Adrenal gland (tissue), 9 donors: ENCODE measurements at regions not wholly inside any gene's neighbourhood (a gene's known extent, or its start where the extent isn't known, plus 50 kb on each side); places are given as distances from the start of the nearest gene placed in this dataset.

Source experiments
- DNase-seq, 7 donors: peaks; one replicate each; pipeline ENCODE4 v3.0.0-alpha.2; 2019 to 2020
- H3K27ac ChIP-seq, 5 donors: fragments of 200-600 bp; sonication (generic) in 4 of 5; 1 replicate in 3 of 5; 2 replicates in 2 of 5; pipeline versions ENCODE4 v1.5.1 to v1.8.0; 2016 to 2020; ENCODE audit warnings: mild to moderate bottlenecking in 1 of 5
- H3K27me3 ChIP-seq: fragments of 200-600 bp; 2 replicates; pipeline ENCODE4 v1.8.0; 2021
- H3K36me3 ChIP-seq, 2 donors: fragments of 200-600 bp; replicated peaks in 1 of 2; 1 replicate in 1 of 2; 2 replicates in 1 of 2; pipeline versions ENCODE4 v1.5.1 to v1.8.0; 2018 to 2022
- H3K4me1 ChIP-seq, 2 donors: fragments of 200-600 bp; replicated peaks in 1 of 2; 1 replicate in 1 of 2; 2 replicates in 1 of 2; pipeline versions ENCODE4 v1.5.1 to v1.8.0; 2018 to 2021
- H3K4me3 ChIP-seq, 4 donors: fragments of 200-600 bp; sonication (generic) in 3 of 4; one replicate each; pipeline ENCODE4 v1.5.1; 2016 to 2018
- H3K9me3 ChIP-seq, 3 donors: fragments of 200-600 bp; sonication (generic) in 1 of 3; replicated peaks in 1 of 3; 1 replicate in 2 of 3; 2 replicates in 1 of 3; pipeline versions ENCODE4 v1.5.1 to v1.8.0; 2016 to 2021
- POLR2A ChIP-seq, 2 donors: fragments of 450-650 bp; IDR thresholded peaks; one replicate each; pipeline ENCODE4 v1.6.1; 2017; ENCODE audit warnings: antibody characterized with exemption in 2 of 2, mild to moderate bottlenecking in 2 of 2, moderate library complexity in 1 of 2
- WGBS, 4 donors: extraction: QIAGEN DNeasy Blood & Tissue Kit in 2 of 4; methylation state at CpG; one replicate each; pipeline versions ENCODE4 v1.1.5 to v1.1.7; 2013 to 2017; 5-methylcytosine and 5-hydroxymethylcytosine counted together
- intact Hi-C, 2 donors: fragments of 100-400 bp; cut with DNase I; formaldehyde crosslinking; loops; one replicate each; pipeline versions ENCODE4 v1.14.1 to v1.15.0; 2022 to 2023
- TF ChIP-seq, protein P1 (sequence below), 6 experiments: fragments of 450-650 bp in 4 of 6; fragments of 200-600 bp in 2 of 6; sonication (generic) in 1 of 6; IDR thresholded peaks; 1 replicate in 5 of 6; 2 replicates in 1 of 6; pipeline versions ENCODE4 v1.5.1 to v1.8.0; 2016 to 2021; ENCODE audit warnings: antibody characterized with exemption in 6 of 6, mild to moderate bottlenecking in 2 of 6, moderate library complexity in 1 of 6
- donor health status: healthy with polysubstance abuse.
- donor health status: Bipolar disorder and iron deficiency.
- donor health status: DM: yes; HTN: yes; CAD: no.
- donor health status: DM: no; HTN: no; CAD: no.
- donor health status: DM: no; HTN: no; CAD: no.

DNA sequence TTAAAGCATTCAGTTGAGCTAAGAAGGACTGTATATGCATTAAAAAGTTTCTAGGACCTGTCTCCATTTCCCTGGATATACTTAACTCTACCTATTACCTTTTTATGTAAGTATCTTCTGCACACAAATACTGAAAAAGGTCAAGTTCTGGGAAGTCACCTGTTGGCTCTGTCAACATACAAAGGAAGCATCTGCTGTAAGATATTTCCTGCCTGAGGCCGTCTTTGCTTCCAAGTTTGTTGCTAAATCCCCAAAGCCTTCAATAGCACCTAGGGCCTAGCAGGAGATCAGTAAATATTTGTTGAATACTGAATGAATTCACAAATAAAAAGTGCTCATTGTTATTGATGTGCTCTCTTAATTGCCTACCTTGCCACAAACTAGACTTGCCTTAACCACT, 188.4 kb downstream of the DUSP6 start:
- Histone ChIP-seq H3K27me3 (no peaks in the 10 kb centered on the region), H3K4me1 (peaks cover 12 to 37% of the 10 kb centered on the region in 2 donors), H3K4me3 (no peak overlapping the region), H3K36me3 (no peaks in the 10 kb centered on the region), H3K27ac (peak overlapping the region in 1 of 5 donors; percentile 45), H3K9me3 (no peaks in the 10 kb centered on the region)
- DNase-seq, result peak in 1 of 7 donors; percentile 50
- WGBS, 4 donors, result 57 to 80% (median 68%) methylated on average over 1 of the region's 1 CpG
- intact Hi-C loops, result loop anchor here in 1 of 2 donors (10.0 kb wide), 1 partner anchor 181 kb away; no protein-coding TSS in a partner anchor
- no peak for TF ChIP-seq POLR2A (IDR thresholded peaks at IDR 0.05)
- TF ChIP-seq, protein P1, sequence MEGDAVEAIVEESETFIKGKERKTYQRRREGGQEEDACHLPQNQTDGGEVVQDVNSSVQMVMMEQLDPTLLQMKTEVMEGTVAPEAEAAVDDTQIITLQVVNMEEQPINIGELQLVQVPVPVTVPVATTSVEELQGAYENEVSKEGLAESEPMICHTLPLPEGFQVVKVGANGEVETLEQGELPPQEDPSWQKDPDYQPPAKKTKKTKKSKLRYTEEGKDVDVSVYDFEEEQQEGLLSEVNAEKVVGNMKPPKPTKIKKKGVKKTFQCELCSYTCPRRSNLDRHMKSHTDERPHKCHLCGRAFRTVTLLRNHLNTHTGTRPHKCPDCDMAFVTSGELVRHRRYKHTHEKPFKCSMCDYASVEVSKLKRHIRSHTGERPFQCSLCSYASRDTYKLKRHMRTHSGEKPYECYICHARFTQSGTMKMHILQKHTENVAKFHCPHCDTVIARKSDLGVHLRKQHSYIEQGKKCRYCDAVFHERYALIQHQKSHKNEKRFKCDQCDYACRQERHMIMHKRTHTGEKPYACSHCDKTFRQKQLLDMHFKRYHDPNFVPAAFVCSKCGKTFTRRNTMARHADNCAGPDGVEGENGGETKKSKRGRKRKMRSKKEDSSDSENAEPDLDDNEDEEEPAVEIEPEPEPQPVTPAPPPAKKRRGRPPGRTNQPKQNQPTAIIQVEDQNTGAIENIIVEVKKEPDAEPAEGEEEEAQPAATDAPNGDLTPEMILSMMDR (IDR thresholded peaks at IDR 0.05), result no peak

DNA sequence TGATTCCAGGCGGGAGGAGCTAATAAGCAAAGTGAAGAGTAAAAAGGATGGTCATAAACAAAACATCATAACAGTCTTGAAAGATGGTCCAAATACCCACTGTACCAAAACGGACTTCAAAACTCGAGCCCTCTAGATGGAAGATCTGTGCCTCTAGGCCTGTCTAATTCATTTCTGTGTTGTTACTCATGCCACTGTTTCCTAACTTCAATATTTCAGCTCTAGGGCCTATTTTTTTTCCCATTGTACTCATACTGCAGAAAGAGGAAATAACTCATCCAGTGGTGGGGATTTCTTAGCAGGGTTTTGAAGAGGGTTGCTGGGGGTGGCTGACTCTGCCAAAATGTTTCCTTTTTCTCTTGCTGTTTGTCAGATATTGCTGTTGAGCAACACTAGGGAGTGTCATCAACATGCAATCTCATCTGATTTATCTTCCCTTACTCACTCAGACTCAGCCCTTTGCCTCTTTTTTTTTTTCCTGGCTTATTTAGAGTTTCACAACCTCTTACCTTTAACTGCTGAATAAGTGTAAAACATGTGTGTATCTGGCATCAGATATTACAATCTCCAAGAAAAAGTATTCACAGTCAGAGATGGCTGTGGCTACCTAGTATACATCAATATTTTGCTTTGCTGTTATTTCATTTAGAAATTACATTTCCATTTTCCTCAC, 189.6 kb downstream of the DUSP6 start:
- Histone ChIP-seq H3K4me3 (no peak overlapping the region), H3K36me3 (no peaks in the 10 kb centered on the region), H3K9me3 (no peaks in the 10 kb centered on the region), H3K27me3 (no peaks in the 10 kb centered on the region), H3K4me1 (peaks cover 12 to 37% of the 10 kb centered on the region in 2 donors), H3K27ac (peak overlapping the region in 3 of 5 donors; percentile 15 to 81 (median 36))
- TF ChIP-seq, protein P1 (IDR thresholded peaks at IDR 0.05), result no peak
- TF ChIP-seq POLR2A (IDR thresholded peaks at IDR 0.05), result no peak
- intact Hi-C loops, result loop anchor here in 1 of 2 donors (10.0 kb wide), 1 partner anchor 182 kb away; no protein-coding TSS in a partner anchor
- WGBS, 4 donors, result 51 to 63% (median 56%) methylated on average over 3 of the region's 3 CpGs
- peak; percentile 51 to 88 (median 75) for DNase-seq

GRCh38 chr12:89161557-89161956, 190.7 kb downstream of the DUSP6 start:
- Histone ChIP-seq H3K9me3 (no peaks in the 10 kb centered on the region), H3K36me3 (no peaks in the 10 kb centered on the region), H3K4me3 (no peak overlapping the region), H3K27me3 (no peaks in the 10 kb centered on the region), H3K4me1 (peaks cover 12 to 37% of the 10 kb centered on the region in 2 donors), H3K27ac (no peak overlapping the region)
- TF ChIP-seq, protein P1 (IDR thresholded peaks at IDR 0.05), result no peak
- no peak for TF ChIP-seq POLR2A (IDR thresholded peaks at IDR 0.05)
- WGBS, 4 donors, result 63 to 88% (median 82%) methylated on average over 3 of the region's 3 CpGs
- intact Hi-C loops, result loop anchor here in 1 of 2 donors (10.0 kb wide), 1 partner anchor 183 kb away; no protein-coding TSS in a partner anchor
- DNase-seq, result no peak

GRCh38 chr12:89160716-89161123, 191.6 kb downstream of the DUSP6 start:
- H3K27ac ChIP-seq, result peak overlapping the region in 1 of 5 donors; percentile 30
- no peaks in the 10 kb centered on the region for H3K27me3 ChIP-seq
- peaks cover 12 to 37% of the 10 kb centered on the region in 2 donors for H3K4me1 ChIP-seq
- H3K9me3 ChIP-seq, result no peaks in the 10 kb centered on the region
- H3K4me3 ChIP-seq, result no peak overlapping the region
- H3K36me3 ChIP-seq, result no peaks in the 10 kb centered on the region
- DNase-seq, result peak; percentile 27 to 76 (median 63)
- intact Hi-C loops, result loop anchor here in 1 of 2 donors (10.0 kb wide), 1 partner anchor 184 kb away; no protein-coding TSS in a partner anchor
- no peak for TF ChIP-seq POLR2A (IDR thresholded peaks at IDR 0.05)
- TF ChIP-seq, protein P1 (IDR thresholded peaks at IDR 0.05), result no peak
- WGBS, 4 donors, result 11 to 19% (median 15%) methylated on average over 5 of the region's 5 CpGs
